Stomach (tissue), 4 donors: ENCODE measurements at regions not wholly inside any gene's neighbourhood (a gene's known extent, or its start where the extent isn't known, plus 50 kb on each side); places are given as distances from the start of the nearest gene placed in this dataset.

Experiments
- CTCF ChIP-seq, 7 experiments: fragments of 450-650 bp in 4 of 7; fragments of 200-600 bp in 3 of 7; sonication (generic) in 3 of 7; IDR thresholded peaks; one replicate each; pipeline ENCODE4 v1.5.1; 2016 to 2019; ENCODE audit warnings: antibody characterized with exemption in 7 of 7, control low read depth in 2 of 7, mild to moderate bottlenecking in 1 of 7
- EP300 ChIP-seq: sonication (generic); formaldehyde crosslinking; IDR thresholded peaks from one replicate; pipeline ENCODE4 v1.6.1; 2017; ENCODE audit warnings: antibody characterized with exemption
- POLR2A ChIP-seq, 4 donors: fragments of 450-650 bp; IDR thresholded peaks; one replicate each; pipeline ENCODE4 v1.6.1; 2016; ENCODE audit warnings: antibody characterized with exemption in 4 of 4, control low read depth in 2 of 4, mild to moderate bottlenecking in 1 of 4, moderate library complexity in 1 of 4
- POLR2AphosphoS5 ChIP-seq, 3 donors: sonication (generic); formaldehyde crosslinking; IDR thresholded peaks; one replicate each; pipeline ENCODE4 v1.6.1; 2016; ENCODE audit warnings: antibody characterized with exemption in 3 of 3

- TF ChIP-seq CTCF (IDR thresholded peaks at IDR 0.05) (no peak), POLR2AphosphoS5 (IDR thresholded peaks at IDR 0.05) (no peak), POLR2A (IDR thresholded peaks at IDR 0.05) (no peak), EP300 (no peak)
Observed at GRCh38 chrX:4380710-4381109, 667.3 kb upstream of the PRKX start.
